Islet precursor cell (in vitro differentiated cells): ENCODE measurements at regions not wholly inside any gene's neighbourhood (a gene's known extent, or its start where the extent isn't known, plus 50 kb on each side); places are given as distances from the start of the nearest gene placed in this dataset.
A peak's percentile ranks its signal among the peaks of the same experiment; 100 is the strongest.

Experiments
- DNase-seq: peaks from one replicate; pipeline ENCODE4 v3.0.0-alpha.2; 2018

- no peak for DNase-seq
Measured at GRCh38 chr2:51243892-51244535, 212.1 kb upstream of the NRXN1 start.

- DNase-seq = no peak
Measured at GRCh38 chr2:51237626-51238271, 205.8 kb upstream of the NRXN1 start.

GRCh38 chr2:51232027-51232426, 200.1 kb upstream of the NRXN1 start:
- no peak for DNase-seq

GRCh38 chr2:51231071-51231470, 199.1 kb upstream of the NRXN1 start:
- DNase-seq = no peak

- DNase-seq = no peak
Measured at GRCh38 chr2:51225377-51225776, 193.4 kb upstream of the NRXN1 start.

- DNase-seq = no peak
Measured at GRCh38 chr2:51224790-51225189, 192.9 kb upstream of the NRXN1 start.

- peak; percentile 80 for DNase-seq
Measured at GRCh38 chr2:51222106-51222505, 190.2 kb upstream of the NRXN1 start.

- no peak for DNase-seq
Measured at GRCh38 chr2:51220606-51221005, 188.7 kb upstream of the NRXN1 start.

GRCh38 chr2:51220080-51220479, 188.1 kb upstream of the NRXN1 start:
- no peak for DNase-seq

GRCh38 chr2:51219468-51219867, 187.5 kb upstream of the NRXN1 start:
- no peak for DNase-seq

GRCh38 chr2:51218047-51218446, 186.1 kb upstream of the NRXN1 start:
- no peak for DNase-seq

- DNase-seq = no peak
Measured at GRCh38 chr2:51213826-51214225, 181.9 kb upstream of the NRXN1 start.

- DNase-seq = no peak
Measured at GRCh38 chr2:51212374-51212773, 180.4 kb upstream of the NRXN1 start.

GRCh38 chr2:51208521-51208920, 176.6 kb upstream of the NRXN1 start:
- no peak for DNase-seq

- DNase-seq = no peak
Measured at GRCh38 chr2:51201295-51201694, 169.4 kb upstream of the NRXN1 start.

- DNase-seq = no peak
Measured at GRCh38 chr2:51194656-51195055, 162.7 kb upstream of the NRXN1 start.

- no peak for DNase-seq
Measured at GRCh38 chr2:51170273-51170672, 138.3 kb upstream of the NRXN1 start.

- no peak for DNase-seq
Measured at GRCh38 chr2:51165534-51166260, 133.8 kb upstream of the NRXN1 start.

- no peak for DNase-seq
Measured at GRCh38 chr2:51158251-51158650, 126.3 kb upstream of the NRXN1 start.

GRCh38 chr2:51153236-51153635, 121.3 kb upstream of the NRXN1 start:
- DNase-seq = no peak

GRCh38 chr2:51151490-51152140, 119.7 kb upstream of the NRXN1 start:
- DNase-seq = no peak

GRCh38 chr2:51149725-51150124, 117.8 kb upstream of the NRXN1 start:
- no peak for DNase-seq

GRCh38 chr2:51145761-51146160, 113.8 kb upstream of the NRXN1 start:
- DNase-seq = no peak
